ENCODE measurements at regions not wholly inside any gene's neighbourhood (a gene's known extent, or its start where the extent isn't known, plus 50 kb on each side); places are given as distances from the start of the nearest gene placed in this dataset.

DNA sequence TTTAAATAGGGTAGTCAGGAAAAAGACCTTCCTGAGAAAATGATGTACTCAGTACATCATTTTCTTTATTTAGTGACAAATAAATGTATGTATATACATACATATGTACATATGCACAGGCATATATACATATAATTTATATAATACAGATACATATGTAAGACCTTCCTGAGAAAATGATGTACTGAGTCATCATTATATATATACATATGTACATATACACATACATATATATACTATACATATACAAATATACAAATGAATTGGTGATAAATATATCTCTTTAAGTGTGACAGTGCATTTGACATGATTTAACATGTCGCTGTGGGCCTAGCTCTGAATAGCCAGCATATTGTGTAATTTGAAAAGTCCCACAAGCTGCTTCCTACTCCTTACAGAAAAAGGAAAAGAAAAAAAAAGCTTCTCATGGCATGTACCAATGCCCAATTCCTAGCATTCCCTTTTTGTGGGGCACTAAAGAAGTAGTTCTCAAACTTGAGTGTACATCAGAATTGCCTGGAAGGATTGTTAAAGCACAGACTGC is 208.1 kb upstream of the UMPS start:
- H3K27ac ChIP-seq (ENCODE audit: low read depth, low read length, poor library complexity, severe bottlenecking): no peak overlapping the region
- no peak for DNase-seq (ENCODE audit: low spot score)
- ChIA-PET CTCF (ENCODE audit: unreplicated experiment) (no interaction called here), POLR2A (interaction anchor here (0.5 kb wide), 1 partner anchor 1224 kb away, joined by 3 read pairs; no protein-coding TSS in a partner anchor)
- no peaks in the 10 kb centered on the region for H3K79me2 ChIP-seq (ENCODE audit: insufficient read depth, low read depth, low read length)
- H3K9me3 ChIP-seq (ENCODE audit: low read length): no peaks in the 10 kb centered on the region
- no peaks in the 10 kb centered on the region for H3K4me1 ChIP-seq (ENCODE audit: insufficient read depth, low read length, poor library complexity, severe bottlenecking)
- H4K20me1 ChIP-seq (ENCODE audit: insufficient read depth, low read length): no peaks in the 10 kb centered on the region
- no peaks in the 10 kb centered on the region for H3K36me3 ChIP-seq (ENCODE audit: insufficient read depth, low read length)
- H2AFZ ChIP-seq (ENCODE audit: low read length): no peak overlapping the region
- intact Hi-C loops (cut with micrococcal nuclease; ENCODE audit: unreplicated experiment): no loop called here
- no TSS peak for BruUV-seq (replicated peaks)
- H3K4me3 ChIP-seq (ENCODE audit: low read depth, low read length, poor library complexity, severe bottlenecking): no peak overlapping the region
- no peaks in the 10 kb centered on the region for H3K9me2 ChIP-seq (ENCODE audit: insufficient read depth, low read length)
- TF ChIP-seq EZH2phosphoT487 (IDR thresholded peaks at IDR 0.05; ENCODE audit: borderline replicate concordance, low read depth, low read length): no peak
- TF ChIP-seq, protein P1, sequence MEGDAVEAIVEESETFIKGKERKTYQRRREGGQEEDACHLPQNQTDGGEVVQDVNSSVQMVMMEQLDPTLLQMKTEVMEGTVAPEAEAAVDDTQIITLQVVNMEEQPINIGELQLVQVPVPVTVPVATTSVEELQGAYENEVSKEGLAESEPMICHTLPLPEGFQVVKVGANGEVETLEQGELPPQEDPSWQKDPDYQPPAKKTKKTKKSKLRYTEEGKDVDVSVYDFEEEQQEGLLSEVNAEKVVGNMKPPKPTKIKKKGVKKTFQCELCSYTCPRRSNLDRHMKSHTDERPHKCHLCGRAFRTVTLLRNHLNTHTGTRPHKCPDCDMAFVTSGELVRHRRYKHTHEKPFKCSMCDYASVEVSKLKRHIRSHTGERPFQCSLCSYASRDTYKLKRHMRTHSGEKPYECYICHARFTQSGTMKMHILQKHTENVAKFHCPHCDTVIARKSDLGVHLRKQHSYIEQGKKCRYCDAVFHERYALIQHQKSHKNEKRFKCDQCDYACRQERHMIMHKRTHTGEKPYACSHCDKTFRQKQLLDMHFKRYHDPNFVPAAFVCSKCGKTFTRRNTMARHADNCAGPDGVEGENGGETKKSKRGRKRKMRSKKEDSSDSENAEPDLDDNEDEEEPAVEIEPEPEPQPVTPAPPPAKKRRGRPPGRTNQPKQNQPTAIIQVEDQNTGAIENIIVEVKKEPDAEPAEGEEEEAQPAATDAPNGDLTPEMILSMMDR (conservative IDR thresholded peaks at IDR 0.05; ENCODE audit: low read length): no peak
- no peak overlapping the region for H3K4me2 ChIP-seq (ENCODE audit: low read length)

DNA sequence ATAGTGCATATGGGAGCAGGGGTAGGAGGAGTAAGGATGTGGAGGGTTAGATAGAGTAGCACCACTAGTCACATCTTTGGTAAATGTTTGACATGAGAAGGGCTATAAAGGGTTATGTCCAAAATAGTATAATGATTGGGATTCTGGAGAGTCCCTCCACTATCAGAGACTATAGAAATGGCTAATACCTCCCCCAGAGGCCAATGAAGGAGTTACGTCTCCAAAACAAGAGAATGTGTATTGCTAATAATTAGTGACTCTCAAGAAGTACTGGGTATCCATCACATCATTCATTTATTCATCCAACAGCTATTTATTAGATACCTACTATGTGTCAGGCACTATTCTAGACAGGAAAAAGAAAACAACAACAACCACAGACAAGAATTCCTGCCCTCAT is 203.7 kb upstream of the UMPS start:
- H3K4me1 ChIP-seq (ENCODE audit: insufficient read depth, low read length, poor library complexity, severe bottlenecking): no peaks in the 10 kb centered on the region
- no peaks in the 10 kb centered on the region for H3K9me2 ChIP-seq (ENCODE audit: insufficient read depth, low read length)
- H3K9me3 ChIP-seq (ENCODE audit: low read length): no peaks in the 10 kb centered on the region
- H3K4me2 ChIP-seq (ENCODE audit: low read length): no peak overlapping the region
- no peaks in the 10 kb centered on the region for H3K79me2 ChIP-seq (ENCODE audit: insufficient read depth, low read depth, low read length)
- no peak overlapping the region for H3K4me3 ChIP-seq (ENCODE audit: low read depth, low read length, poor library complexity, severe bottlenecking)
- ChIA-PET POLR2A (no interaction called here), CTCF (ENCODE audit: unreplicated experiment) (no interaction called here)
- DNase-seq (ENCODE audit: low spot score): no peak
- intact Hi-C loops (cut with micrococcal nuclease; ENCODE audit: unreplicated experiment): no loop called here
- no peak for TF ChIP-seq EZH2phosphoT487 (IDR thresholded peaks at IDR 0.05; ENCODE audit: borderline replicate concordance, low read depth, low read length)
- TF ChIP-seq, protein P1 (conservative IDR thresholded peaks at IDR 0.05; ENCODE audit: low read length): no peak
- no peaks in the 10 kb centered on the region for H4K20me1 ChIP-seq (ENCODE audit: insufficient read depth, low read length)
- H3K36me3 ChIP-seq (ENCODE audit: insufficient read depth, low read length): no peaks in the 10 kb centered on the region
- no peak overlapping the region for H3K27ac ChIP-seq (ENCODE audit: low read depth, low read length, poor library complexity, severe bottlenecking)
- BruUV-seq (replicated peaks): no TSS peak
- no peak overlapping the region for H2AFZ ChIP-seq (ENCODE audit: low read length)

DNA sequence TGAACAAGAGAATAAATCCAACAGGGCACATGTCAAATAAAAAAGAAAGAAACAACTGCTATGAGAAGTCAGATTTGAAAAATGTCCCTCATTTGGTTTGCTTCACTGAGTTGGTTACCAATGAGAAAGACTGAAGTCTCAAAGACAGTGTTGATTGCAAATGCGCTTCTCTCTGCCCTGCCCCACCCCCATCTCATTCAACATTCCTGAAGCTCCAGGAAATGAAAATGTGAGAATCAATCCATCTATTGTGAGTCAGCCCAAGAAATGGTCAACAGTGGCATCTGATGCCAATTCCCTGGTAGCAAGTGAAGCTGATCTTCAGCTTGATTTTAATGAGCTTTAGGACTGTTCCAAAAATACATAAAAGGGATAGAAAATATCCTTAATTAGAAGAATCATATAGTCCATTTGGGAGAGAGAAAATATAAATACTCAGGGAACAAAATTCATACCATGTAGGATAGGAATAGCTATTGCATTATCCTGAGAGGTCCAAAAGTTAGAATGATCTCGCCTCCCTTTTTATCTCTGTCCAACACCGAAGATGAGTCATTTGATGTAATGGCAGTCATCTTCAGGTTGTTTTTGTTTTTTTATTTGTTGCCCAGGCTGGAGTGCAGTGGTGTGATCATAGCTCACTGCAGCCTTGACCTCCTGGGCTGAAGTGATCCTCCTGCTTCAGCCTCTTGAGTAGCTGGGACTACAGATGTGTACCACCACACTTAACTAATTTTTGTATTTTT is 200.3 kb upstream of the UMPS start:
- Histone ChIP-seq H3K9me3 (ENCODE audit: low read length) (no peaks in the 10 kb centered on the region), H3K36me3 (ENCODE audit: insufficient read depth, low read length) (no peaks in the 10 kb centered on the region), H3K4me2 (ENCODE audit: low read length) (no peak overlapping the region), H3K79me2 (ENCODE audit: insufficient read depth, low read depth, low read length) (no peaks in the 10 kb centered on the region), H3K4me3 (ENCODE audit: low read depth, low read length, poor library complexity, severe bottlenecking) (no peak overlapping the region), H2AFZ (ENCODE audit: low read length) (no peak overlapping the region), H3K27ac (ENCODE audit: low read depth, low read length, poor library complexity, severe bottlenecking) (no peak overlapping the region), H3K9me2 (ENCODE audit: insufficient read depth, low read length) (no peaks in the 10 kb centered on the region), H3K4me1 (ENCODE audit: insufficient read depth, low read length, poor library complexity, severe bottlenecking) (no peaks in the 10 kb centered on the region), H4K20me1 (ENCODE audit: insufficient read depth, low read length) (no peaks in the 10 kb centered on the region)
- ChIA-PET POLR2A (interaction anchor here (0.7 kb wide), 1 partner anchor 24 kb away, joined by 5 read pairs; no protein-coding TSS in a partner anchor), CTCF (ENCODE audit: unreplicated experiment) (no interaction called here)
- no TSS peak for BruUV-seq (replicated peaks)
- intact Hi-C loops (cut with micrococcal nuclease; ENCODE audit: unreplicated experiment): no loop called here
- TF ChIP-seq, protein P1 (conservative IDR thresholded peaks at IDR 0.05; ENCODE audit: low read length): no peak
- no peak for TF ChIP-seq EZH2phosphoT487 (IDR thresholded peaks at IDR 0.05; ENCODE audit: borderline replicate concordance, low read depth, low read length)
- no peak for DNase-seq (ENCODE audit: low spot score)

All from OCI-LY7 (cell line).